ENCODE measurements at regions not wholly inside any gene's neighbourhood (a gene's known extent, or its start where the extent isn't known, plus 50 kb on each side); places are given as distances from the start of the nearest gene placed in this dataset.
A peak's percentile ranks its signal among the peaks of the same experiment; 100 is the strongest.

DNA sequence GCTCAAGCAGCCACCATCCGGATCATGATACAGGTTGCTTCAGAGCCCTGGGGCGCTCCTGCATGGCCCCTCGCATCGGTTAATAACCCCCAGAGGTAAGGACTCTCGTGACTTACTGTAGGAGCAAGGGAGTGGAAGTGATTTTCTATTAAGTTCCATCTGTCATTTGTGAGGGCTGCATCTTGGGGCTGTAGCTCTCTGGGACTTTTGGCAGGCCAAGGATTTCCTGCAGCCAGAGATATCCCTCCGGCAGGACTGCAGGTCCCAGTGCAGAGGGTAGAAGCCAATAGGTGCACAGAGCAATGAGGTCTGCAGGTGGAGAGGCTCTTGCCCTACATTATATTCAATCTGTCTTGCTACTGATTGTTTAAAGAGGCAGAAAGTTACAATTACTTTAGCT, 356.8 kb upstream of the ADARB2 start:
- no peak for ATAC-seq
- intact Hi-C loops (cut with DNase I), result no loop called here

DNA sequence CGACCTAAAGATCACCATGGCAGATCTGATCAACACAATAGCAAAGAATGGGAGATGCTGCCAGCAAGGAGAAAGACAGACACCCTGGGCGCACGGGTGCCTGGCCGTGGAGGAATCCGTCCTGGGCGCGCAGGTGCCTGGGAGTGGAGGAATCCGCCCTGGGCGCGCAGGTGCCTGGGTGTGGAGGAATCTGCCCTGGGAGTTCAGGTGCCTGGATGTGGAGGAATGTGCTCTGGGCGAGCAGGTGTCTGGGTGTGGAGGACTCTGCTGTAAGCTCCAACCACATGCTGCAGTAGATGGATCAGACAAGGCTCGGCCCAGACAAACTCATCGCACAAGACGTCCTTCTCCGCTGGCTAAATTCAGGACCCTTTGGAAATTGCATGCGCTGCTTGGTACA, 346.3 kb upstream of the ADARB2 start:
- Histone ChIP-seq H3K27ac (no peak overlapping the region), H3K4me1 (no peaks in the 10 kb centered on the region), H3K27me3 (no peaks in the 10 kb centered on the region), H3K4me3 (no peak overlapping the region), H3K36me3 (no peaks in the 10 kb centered on the region), H3K9me3 (no peaks in the 10 kb centered on the region)
- intact Hi-C loops (cut with DNase I), result no loop called here
- no peak for DNase-seq
- ATAC-seq, result no peak
- TF ChIP-seq, protein P1, sequence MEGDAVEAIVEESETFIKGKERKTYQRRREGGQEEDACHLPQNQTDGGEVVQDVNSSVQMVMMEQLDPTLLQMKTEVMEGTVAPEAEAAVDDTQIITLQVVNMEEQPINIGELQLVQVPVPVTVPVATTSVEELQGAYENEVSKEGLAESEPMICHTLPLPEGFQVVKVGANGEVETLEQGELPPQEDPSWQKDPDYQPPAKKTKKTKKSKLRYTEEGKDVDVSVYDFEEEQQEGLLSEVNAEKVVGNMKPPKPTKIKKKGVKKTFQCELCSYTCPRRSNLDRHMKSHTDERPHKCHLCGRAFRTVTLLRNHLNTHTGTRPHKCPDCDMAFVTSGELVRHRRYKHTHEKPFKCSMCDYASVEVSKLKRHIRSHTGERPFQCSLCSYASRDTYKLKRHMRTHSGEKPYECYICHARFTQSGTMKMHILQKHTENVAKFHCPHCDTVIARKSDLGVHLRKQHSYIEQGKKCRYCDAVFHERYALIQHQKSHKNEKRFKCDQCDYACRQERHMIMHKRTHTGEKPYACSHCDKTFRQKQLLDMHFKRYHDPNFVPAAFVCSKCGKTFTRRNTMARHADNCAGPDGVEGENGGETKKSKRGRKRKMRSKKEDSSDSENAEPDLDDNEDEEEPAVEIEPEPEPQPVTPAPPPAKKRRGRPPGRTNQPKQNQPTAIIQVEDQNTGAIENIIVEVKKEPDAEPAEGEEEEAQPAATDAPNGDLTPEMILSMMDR (IDR thresholded peaks at IDR 0.05), result no peak

More for the DNA sequence above, 356.8 kb upstream of the ADARB2 start:
- Histone ChIP-seq H3K27ac (no peak overlapping the region), H3K4me1 (no peaks in the 10 kb centered on the region), H3K36me3 (no peaks in the 10 kb centered on the region), H3K4me3 (no peak overlapping the region), H3K9me3 (no peaks in the 10 kb centered on the region), H3K27me3 (no peaks in the 10 kb centered on the region)
- TF ChIP-seq, protein P1 (IDR thresholded peaks at IDR 0.05), result no peak
- no peak for DNase-seq

DNA sequence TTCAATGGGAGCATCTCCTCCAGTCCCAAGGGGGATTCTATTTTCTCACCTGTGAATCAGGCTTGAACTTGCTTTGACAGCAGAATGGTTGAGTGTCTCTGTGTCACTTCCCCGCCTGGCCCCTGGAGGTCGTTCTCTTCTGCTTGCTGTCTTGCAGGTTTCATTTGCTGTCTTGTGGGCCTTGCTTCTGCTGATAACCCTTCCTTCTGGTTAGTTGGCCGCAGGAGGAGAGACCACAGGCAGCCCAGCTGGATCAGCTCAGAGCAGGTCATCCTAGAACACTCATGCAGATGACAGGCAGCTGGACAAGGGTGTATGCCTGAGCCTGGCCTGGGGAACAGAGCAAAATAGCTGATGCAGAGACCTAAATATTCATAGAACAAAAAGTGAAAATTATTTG, 344.2 kb upstream of the ADARB2 start:
- H3K27ac ChIP-seq, result no peak overlapping the region
- intact Hi-C loops (cut with DNase I), result no loop called here
- H3K4me3 ChIP-seq, result no peak overlapping the region
- ATAC-seq (peak; percentile 34), DNase-seq (peak in 2 of 4 donors; percentile 46 to 66)
- H3K4me1 ChIP-seq, result no peaks in the 10 kb centered on the region
- TF ChIP-seq, protein P1 (IDR thresholded peaks at IDR 0.05), result no peak
- H3K27me3 ChIP-seq, result no peaks in the 10 kb centered on the region
- H3K9me3 ChIP-seq, result no peaks in the 10 kb centered on the region
- H3K36me3 ChIP-seq, result no peaks in the 10 kb centered on the region

DNA sequence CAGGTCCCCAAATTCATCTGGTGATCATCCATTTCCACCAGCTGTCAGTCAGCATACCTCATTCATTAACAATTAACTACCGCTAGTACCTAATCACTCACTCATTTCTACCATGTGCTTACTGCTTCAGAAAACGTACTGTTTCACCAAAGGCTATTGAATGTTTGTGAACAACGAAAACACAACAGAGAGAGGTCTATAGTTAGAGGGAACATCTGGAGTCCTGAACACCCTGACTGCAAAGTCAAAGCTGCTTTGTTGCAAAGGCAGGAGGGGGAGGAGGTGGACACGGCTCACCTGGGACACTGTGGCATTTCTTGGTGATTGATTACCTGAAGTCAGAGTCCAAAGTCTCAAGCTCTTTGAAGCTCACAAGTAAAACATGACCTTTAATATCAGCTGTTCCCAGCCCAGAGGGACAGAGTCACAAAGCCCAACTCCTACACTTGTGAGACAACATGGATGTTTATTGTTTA, 342.3 kb upstream of the ADARB2 start:
- Histone ChIP-seq H3K27me3 (no peaks in the 10 kb centered on the region), H3K9me3 (no peaks in the 10 kb centered on the region), H3K27ac (no peak overlapping the region), H3K36me3 (no peaks in the 10 kb centered on the region), H3K4me1 (no peaks in the 10 kb centered on the region), H3K4me3 (no peak overlapping the region)
- DNase-seq (no peak), ATAC-seq (no peak)
- intact Hi-C loops (cut with DNase I), result no loop called here
- TF ChIP-seq, protein P1 (IDR thresholded peaks at IDR 0.05), result no peak

DNA sequence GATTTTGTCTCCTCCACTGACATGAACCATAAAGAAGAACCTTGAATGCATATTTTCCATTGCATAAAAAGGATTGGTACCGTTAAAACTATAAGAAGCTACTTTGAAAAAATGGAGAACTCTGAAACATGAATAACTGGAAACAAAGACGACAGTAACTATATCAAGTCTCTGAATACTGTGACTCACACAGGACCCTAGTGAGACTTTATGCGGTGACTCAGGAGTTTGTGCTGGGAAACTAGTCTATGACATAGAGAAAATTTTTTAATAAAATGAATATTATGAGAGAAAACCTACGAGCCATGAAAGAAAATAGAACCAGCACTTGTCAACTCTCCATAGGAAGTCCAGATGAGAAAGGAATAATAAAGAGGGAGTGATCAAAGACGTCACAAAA, 339.9 kb upstream of the ADARB2 start:
- Histone ChIP-seq H3K4me3 (no peak overlapping the region), H3K9me3 (no peaks in the 10 kb centered on the region), H3K36me3 (no peaks in the 10 kb centered on the region), H3K27me3 (no peaks in the 10 kb centered on the region), H3K27ac (no peak overlapping the region), H3K4me1 (no peaks in the 10 kb centered on the region)
- intact Hi-C loops (cut with DNase I), result no loop called here
- TF ChIP-seq, protein P1 (IDR thresholded peaks at IDR 0.05), result no peak
- ATAC-seq (no peak), DNase-seq (no peak)
